GM12892 (cell line): ENCODE measurements at regions not wholly inside any gene's neighbourhood (a gene's known extent, or its start where the extent isn't known, plus 50 kb on each side); places are given as distances from the start of the nearest gene placed in this dataset.

ENCODE experiments used
- POLR2A ChIP-seq: IDR thresholded peaks from 2 replicates; pipeline ENCODE4 v1.6.1; 2011; ENCODE audit warnings: low read depth, low read length, control low read depth
- POLR2AphosphoS5 ChIP-seq: IDR thresholded peaks from 2 replicates; pipeline ENCODE4 v1.6.1; 2011; ENCODE audit warnings: low read depth, low read length, control low read depth
- TAF1 ChIP-seq: IDR thresholded peaks from 2 replicates; pipeline ENCODE4 v1.6.1; 2011; ENCODE audit warnings: low read depth, mild to moderate bottlenecking, control low read depth, low read length, borderline replicate concordance

DNA sequence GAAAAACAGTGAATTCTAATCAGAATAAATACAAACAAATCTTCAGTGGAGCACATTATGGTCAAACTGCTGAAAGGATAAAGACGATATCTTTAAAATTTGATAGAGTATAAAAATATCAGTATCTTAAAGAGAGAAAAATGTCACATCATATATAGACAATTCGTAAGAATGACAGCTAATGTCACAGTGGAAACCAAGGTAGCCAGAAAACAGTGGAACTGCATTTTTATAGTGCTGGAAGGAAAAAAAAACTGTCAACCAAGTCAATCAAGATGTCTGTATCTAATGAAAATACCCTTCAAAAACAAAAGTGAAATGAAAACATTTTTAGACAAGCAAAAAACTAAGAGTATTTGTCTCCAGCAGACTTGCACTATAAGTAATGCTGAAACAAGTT is 73.4 kb upstream of the HMGXB4 start:
- TF ChIP-seq POLR2A, result no peak
- no peak for TF ChIP-seq TAF1
- TF ChIP-seq POLR2AphosphoS5, result no peak
